Activated CD4-positive, alpha-beta memory T cell treated with anti-CD3 and anti-CD28 coated beads for 36 hours (primary cell): ENCODE measurements at regions not wholly inside any gene's neighbourhood (a gene's known extent, or its start where the extent isn't known, plus 50 kb on each side); places are given as distances from the start of the nearest gene placed in this dataset.

ENCODE experiments used
- CTCF ChIA-PET: fragments of 350-600 bp; sonication (Branson Sonifier 250); formaldehyde crosslinking; loops from one replicate; lab custom pipeline; 2021; ENCODE audit warnings: antibody characterized with exemption, inconsistent platforms; lab: Charles Lee
- POLR2A ChIA-PET: fragments of 350-600 bp; sonication (Branson Sonifier 250); formaldehyde crosslinking; loops from one replicate; lab custom pipeline; 2021; ENCODE audit warnings: antibody characterized with exemption; lab: Charles Lee
- DNase-seq: peaks from one replicate; pipeline ENCODE4 v3.0.0-alpha.2; 2020
- H3K27ac Mint-ChIP-seq: one replicate; pipeline ENCODE4 v1.8.0; 2021; ENCODE audit warnings: mixed read lengths
- H3K27me3 Mint-ChIP-seq: one replicate; pipeline ENCODE4 v1.8.0; 2021; ENCODE audit warnings: mixed read lengths
- H3K36me3 Mint-ChIP-seq: one replicate; pipeline ENCODE4 v1.8.0; 2021; ENCODE audit warnings: mixed read lengths
- H3K4me1 Mint-ChIP-seq: one replicate; pipeline ENCODE4 v1.8.0; 2021; ENCODE audit warnings: low read depth, mixed read lengths
- H3K4me3 Mint-ChIP-seq: one replicate; pipeline ENCODE4 v1.8.0; 2021; ENCODE audit warnings: mild to moderate bottlenecking, mixed read lengths
- H3K9me3 Mint-ChIP-seq: one replicate; pipeline ENCODE4 v1.8.0; 2021; ENCODE audit warnings: mixed read lengths
- intact Hi-C: fragments of 100-400 bp; cut with micrococcal nuclease; formaldehyde crosslinking; loops from one replicate; pipeline ENCODE4 v1.15.1; 2023

DNA sequence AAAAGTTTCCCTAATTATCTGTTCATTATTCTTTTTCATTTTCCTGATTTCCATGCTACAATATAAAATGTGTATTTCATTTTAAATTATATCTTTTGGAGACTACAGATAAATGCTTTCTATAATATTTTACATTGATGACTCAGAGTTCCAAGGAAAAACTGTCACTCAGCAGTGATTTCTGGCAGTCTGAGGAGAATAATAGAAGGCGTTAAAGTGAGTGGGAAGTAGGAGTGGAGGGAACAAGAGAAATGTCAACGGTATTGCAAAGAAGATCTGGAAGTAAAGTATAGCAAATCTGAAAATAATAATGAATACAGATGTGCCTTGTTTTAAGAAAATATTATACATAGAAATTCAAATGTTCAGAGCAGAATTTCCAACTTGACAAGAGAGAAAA is 293.6 kb upstream of the PITX2 start:
- intact Hi-C loops: no loop called here
- DNase-seq: no peak
- POLR2A ChIA-PET: no interaction called here
- no peaks in the 10 kb centered on the region for H3K27me3 Mint-ChIP-seq
- H3K4me1 Mint-ChIP-seq: no peaks in the 10 kb centered on the region
- no peak overlapping the region for H3K4me3 Mint-ChIP-seq
- no peak overlapping the region for H3K27ac Mint-ChIP-seq
- no peaks in the 10 kb centered on the region for H3K9me3 Mint-ChIP-seq
- CTCF ChIA-PET: no interaction called here
- H3K36me3 Mint-ChIP-seq: no peaks in the 10 kb centered on the region

- CTCF ChIA-PET: no interaction called here
- no peaks in the 10 kb centered on the region for H3K36me3 Mint-ChIP-seq
Measured at GRCh38 chr4:110917835-110918234, 295.0 kb upstream of the PITX2 start.

GRCh38 chr4:110920990-110921389 is 298.1 kb upstream of the PITX2 start:
- Mint-ChIP-seq H3K27ac (no peak overlapping the region), H3K36me3 (no peaks in the 10 kb centered on the region), H3K27me3 (no peaks in the 10 kb centered on the region), H3K4me3 (no peak overlapping the region), H3K9me3 (no peaks in the 10 kb centered on the region), H3K4me1 (no peaks in the 10 kb centered on the region)
- DNase-seq: no peak
- intact Hi-C loops: no loop called here
- CTCF ChIA-PET: no interaction called here
- POLR2A ChIA-PET: no interaction called here

More at GRCh38 chr4:110917835-110918234, 295.0 kb upstream of the PITX2 start:
- no peak overlapping the region for H3K4me3 Mint-ChIP-seq
- DNase-seq: no peak
- H3K4me1 Mint-ChIP-seq: no peaks in the 10 kb centered on the region
- no peaks in the 10 kb centered on the region for H3K9me3 Mint-ChIP-seq
- intact Hi-C loops: no loop called here
- no peaks in the 10 kb centered on the region for H3K27me3 Mint-ChIP-seq
- POLR2A ChIA-PET: no interaction called here
- H3K27ac Mint-ChIP-seq: no peak overlapping the region

GRCh38 chr4:110924761-110925160 is 301.9 kb upstream of the PITX2 start:
- CTCF ChIA-PET: no interaction called here
- Mint-ChIP-seq H3K27me3 (no peaks in the 10 kb centered on the region), H3K4me3 (no peak overlapping the region), H3K36me3 (no peaks in the 10 kb centered on the region), H3K4me1 (no peaks in the 10 kb centered on the region), H3K9me3 (no peaks in the 10 kb centered on the region), H3K27ac (no peak overlapping the region)
- DNase-seq: no peak
- intact Hi-C loops: no loop called here
- POLR2A ChIA-PET: no interaction called here

GRCh38 chr4:110926841-110927400 is 304.0 kb upstream of the PITX2 start:
- POLR2A ChIA-PET: no interaction called here
- H3K4me3 Mint-ChIP-seq: no peak overlapping the region
- DNase-seq: no peak
- no peaks in the 10 kb centered on the region for H3K9me3 Mint-ChIP-seq
- no peaks in the 10 kb centered on the region for H3K27me3 Mint-ChIP-seq
- no peaks in the 10 kb centered on the region for H3K36me3 Mint-ChIP-seq
- CTCF ChIA-PET: no interaction called here
- intact Hi-C loops: no loop called here
- H3K27ac Mint-ChIP-seq: no peak overlapping the region
- no peaks in the 10 kb centered on the region for H3K4me1 Mint-ChIP-seq

DNA sequence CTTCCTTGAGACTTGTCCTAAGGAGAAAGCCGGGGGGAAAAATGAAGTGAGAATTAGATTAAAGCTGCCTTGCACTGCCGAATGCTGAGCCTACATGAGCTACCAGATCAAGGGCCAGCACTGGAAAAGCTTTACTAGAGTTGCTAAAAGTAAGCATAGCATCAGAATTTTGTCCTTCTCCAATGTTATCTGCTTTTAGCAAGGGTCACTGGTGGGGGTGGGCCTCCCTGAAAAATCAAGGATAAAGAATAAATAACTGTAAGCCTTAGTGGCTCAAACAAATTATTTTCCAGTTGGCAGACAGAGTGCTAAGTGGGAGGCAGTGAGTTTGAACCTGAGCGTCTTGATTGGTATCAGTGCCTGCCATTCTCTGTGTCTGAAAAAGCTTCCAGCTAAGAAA is 310.5 kb upstream of the PITX2 start:
- CTCF ChIA-PET: no interaction called here
- H3K27ac Mint-ChIP-seq: no peak overlapping the region
- no peaks in the 10 kb centered on the region for H3K9me3 Mint-ChIP-seq
- POLR2A ChIA-PET: no interaction called here
- no peak for DNase-seq
- H3K27me3 Mint-ChIP-seq: no peaks in the 10 kb centered on the region
- no peak overlapping the region for H3K4me3 Mint-ChIP-seq
- H3K4me1 Mint-ChIP-seq: no peaks in the 10 kb centered on the region
- no peaks in the 10 kb centered on the region for H3K36me3 Mint-ChIP-seq
- intact Hi-C loops: no loop called here

GRCh38 chr4:110944501-110944900 is 321.6 kb upstream of the PITX2 start:
- Mint-ChIP-seq H3K4me3 (no peak overlapping the region), H3K9me3 (no peaks in the 10 kb centered on the region), H3K27me3 (no peaks in the 10 kb centered on the region), H3K36me3 (no peaks in the 10 kb centered on the region), H3K27ac (no peak overlapping the region), H3K4me1 (no peaks in the 10 kb centered on the region)
- POLR2A ChIA-PET: no interaction called here
- CTCF ChIA-PET: no interaction called here
- intact Hi-C loops: no loop called here
- no peak for DNase-seq

DNA sequence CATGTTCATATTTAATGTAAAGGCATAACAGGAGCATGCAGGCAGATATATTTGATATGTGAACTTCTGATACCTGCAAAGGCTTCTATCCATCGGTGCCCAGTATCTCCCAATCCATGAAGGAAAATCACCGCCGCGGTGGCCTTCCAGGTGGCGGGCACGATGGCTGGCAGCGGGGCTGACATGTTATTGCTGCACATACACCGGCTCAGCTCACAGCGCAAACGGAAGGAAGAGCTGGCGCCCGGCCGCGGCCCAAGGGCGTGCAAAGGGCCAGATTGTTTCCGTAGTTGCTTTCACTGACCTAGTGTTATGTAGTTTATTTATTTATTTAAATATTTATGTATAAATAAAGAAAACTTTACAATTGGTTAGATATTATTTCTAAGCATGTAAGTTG is 322.7 kb upstream of the PITX2 start:
- Mint-ChIP-seq H3K27me3 (no peaks in the 10 kb centered on the region), H3K27ac (no peak overlapping the region), H3K4me3 (no peak overlapping the region), H3K4me1 (no peaks in the 10 kb centered on the region), H3K36me3 (no peaks in the 10 kb centered on the region), H3K9me3 (no peaks in the 10 kb centered on the region)
- ChIA-PET CTCF (no interaction called here), POLR2A (no interaction called here)
- DNase-seq: no peak
- intact Hi-C loops: no loop called here

DNA sequence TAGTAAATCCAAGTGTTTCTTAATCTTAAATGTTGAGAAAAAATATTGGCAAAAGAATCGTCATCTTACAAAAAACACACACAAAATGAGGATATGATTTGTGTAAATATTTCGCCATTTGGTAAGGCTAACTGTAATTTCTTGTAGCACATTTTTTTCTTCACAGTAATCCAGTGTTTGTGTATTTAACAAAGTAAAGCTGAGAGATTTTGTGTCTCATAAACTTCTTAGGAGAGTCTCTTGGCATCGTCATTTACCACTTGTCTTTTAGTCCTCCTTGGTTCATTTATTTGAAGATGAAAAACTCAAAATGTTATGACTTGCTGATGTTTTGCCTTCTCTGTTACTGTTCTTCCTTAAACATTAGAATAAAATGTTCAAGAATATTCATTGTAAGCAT is 326.7 kb upstream of the PITX2 start:
- Mint-ChIP-seq H3K36me3 (no peaks in the 10 kb centered on the region), H3K27ac (no peak overlapping the region), H3K9me3 (no peaks in the 10 kb centered on the region), H3K27me3 (no peaks in the 10 kb centered on the region), H3K4me3 (no peak overlapping the region), H3K4me1 (no peaks in the 10 kb centered on the region)
- ChIA-PET POLR2A (no interaction called here), CTCF (no interaction called here)
- no peak for DNase-seq
- intact Hi-C loops: no loop called here

DNA sequence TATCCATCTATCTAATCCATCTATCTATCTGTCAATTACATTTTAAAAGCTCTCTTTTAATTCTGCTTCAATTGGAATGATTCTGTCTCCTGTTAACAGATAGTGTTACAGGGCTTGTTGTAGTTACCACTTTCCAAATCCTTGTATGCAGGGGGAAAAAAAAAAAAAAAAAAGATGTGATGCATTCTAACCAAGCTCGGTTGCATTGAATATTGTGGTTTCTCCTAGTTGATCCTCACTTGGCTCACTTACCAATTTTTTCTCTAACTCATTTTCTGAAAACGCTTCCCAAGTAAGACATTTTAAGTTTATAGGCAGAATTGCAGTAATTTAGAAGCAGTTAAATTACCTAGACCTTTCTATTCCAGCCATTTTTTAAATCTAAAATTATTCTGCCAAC is 327.9 kb upstream of the PITX2 start:
- H3K36me3 Mint-ChIP-seq: no peaks in the 10 kb centered on the region
- no peaks in the 10 kb centered on the region for H3K27me3 Mint-ChIP-seq
- intact Hi-C loops: no loop called here
- H3K4me3 Mint-ChIP-seq: no peak overlapping the region
- H3K4me1 Mint-ChIP-seq: no peaks in the 10 kb centered on the region
- no peaks in the 10 kb centered on the region for H3K9me3 Mint-ChIP-seq
- H3K27ac Mint-ChIP-seq: no peak overlapping the region
- ChIA-PET CTCF (no interaction called here), POLR2A (no interaction called here)
- no peak for DNase-seq

GRCh38 chr4:110953191-110953590 is 330.3 kb upstream of the PITX2 start:
- no peak for DNase-seq
- CTCF ChIA-PET: no interaction called here
- Mint-ChIP-seq H3K4me1 (no peaks in the 10 kb centered on the region), H3K27me3 (no peaks in the 10 kb centered on the region), H3K4me3 (no peak overlapping the region), H3K27ac (no peak overlapping the region), H3K9me3 (no peaks in the 10 kb centered on the region), H3K36me3 (no peaks in the 10 kb centered on the region)
- POLR2A ChIA-PET: no interaction called here
- intact Hi-C loops: no loop called here

DNA sequence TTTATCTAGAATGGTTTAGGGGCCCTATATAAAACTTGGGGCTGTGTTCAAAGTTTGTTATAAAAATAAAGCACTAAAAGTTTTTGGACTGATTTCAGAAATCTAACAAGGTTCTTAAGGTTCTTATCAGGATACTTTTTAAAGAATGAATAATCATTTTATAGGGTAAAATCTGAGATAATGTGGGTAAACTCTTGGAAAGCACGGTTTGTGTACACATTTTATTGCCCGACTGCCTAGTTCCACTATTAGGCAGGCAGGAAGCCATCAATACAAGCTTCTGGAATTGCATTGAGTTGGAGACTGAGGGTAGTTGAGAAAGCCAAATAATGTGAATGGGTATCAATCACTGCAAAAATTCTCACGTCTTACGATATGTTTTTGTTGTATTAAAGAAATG is 331.0 kb upstream of the PITX2 start:
- Mint-ChIP-seq H3K9me3 (no peaks in the 10 kb centered on the region), H3K36me3 (no peaks in the 10 kb centered on the region), H3K27ac (no peak overlapping the region), H3K27me3 (no peaks in the 10 kb centered on the region), H3K4me3 (no peak overlapping the region), H3K4me1 (no peaks in the 10 kb centered on the region)
- intact Hi-C loops: no loop called here
- DNase-seq: no peak
- POLR2A ChIA-PET: interaction anchor here (0.6 kb wide), 1 partner anchor 67 kb away, joined by 3 read pairs; no protein-coding TSS in a partner anchor
- CTCF ChIA-PET: no interaction called here

- POLR2A ChIA-PET: no interaction called here
Measured at GRCh38 chr4:110955748-110956147, 332.9 kb upstream of the PITX2 start.

More at GRCh38 chr4:110955748-110956147, 332.9 kb upstream of the PITX2 start:
- H3K36me3 Mint-ChIP-seq: no peaks in the 10 kb centered on the region
- H3K27ac Mint-ChIP-seq: no peak overlapping the region
- DNase-seq: no peak
- H3K27me3 Mint-ChIP-seq: no peaks in the 10 kb centered on the region
- no peak overlapping the region for H3K4me3 Mint-ChIP-seq
- intact Hi-C loops: no loop called here
- CTCF ChIA-PET: no interaction called here
- no peaks in the 10 kb centered on the region for H3K4me1 Mint-ChIP-seq
- no peaks in the 10 kb centered on the region for H3K9me3 Mint-ChIP-seq
